ENCODE measurements at regions not wholly inside any gene's neighbourhood (a gene's known extent, or its start where the extent isn't known, plus 50 kb on each side); places are given as distances from the start of the nearest gene placed in this dataset.

DNA sequence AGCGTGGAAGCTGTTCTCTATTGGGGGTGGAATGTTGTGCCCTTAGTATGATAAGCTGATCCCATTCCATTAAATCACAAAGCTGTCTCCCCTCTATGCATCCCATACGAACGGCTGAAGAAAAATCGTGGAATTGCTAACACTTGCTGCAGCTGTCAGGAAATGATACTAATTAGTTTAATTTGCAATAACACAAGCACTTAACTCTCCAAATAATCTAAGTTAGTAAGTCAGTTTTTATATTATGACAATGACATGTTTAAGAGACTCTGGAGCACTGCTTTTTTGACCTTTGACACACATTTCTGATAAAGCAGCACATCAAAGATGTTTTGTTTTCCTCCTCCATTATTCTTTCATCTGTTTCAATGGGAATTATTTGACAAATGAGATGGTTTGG lies 123.7 kb upstream of the SATB2 start:
- Mint-ChIP-seq H3K4me1 (peaks cover 30 to 33% of the 10 kb centered on the region in 2 experiments), H3K36me3 (ENCODE audit: insufficient read depth in 1 of 3, low read depth in 3 of 3) (no peaks in the 10 kb centered on the region), H3K27ac (peak overlapping the region in 2 of 3 experiments; percentile 88 to 97; a peak in 3 of 7 replicates), H3K4me3 (peak overlapping the region; percentile 55 to 73; a peak in 3 of 5 replicates), H3K27me3 (ENCODE audit: low read depth) (no peaks in the 10 kb centered on the region), H3K9me3 (no peaks in the 10 kb centered on the region)
- Histone ChIP-seq H4K8ac (replicated peaks; ENCODE audit: insufficient read length, low read depth, low read length) (no peak overlapping the region), H3K4me2 (ENCODE audit: insufficient read depth, insufficient read length, low read length) (peak overlapping the region; percentile 44), H3K9ac (ENCODE audit: extremely low read depth, insufficient read length, low read length) (no peak overlapping the region), H3T11ph (ENCODE audit: low read length) (no peak overlapping the region), H3K79me2 (ENCODE audit: insufficient read depth, low read length) (no peaks in the 10 kb centered on the region), H2BK15ac (ENCODE audit: low read depth, low read length) (no peak overlapping the region), H3K23me2 (ENCODE audit: insufficient read length, low read depth, low read length, poor library complexity, severe bottlenecking) (peaks cover 3% of the 10 kb centered on the region), H2AK5ac (ENCODE audit: insufficient read length, low read length) (no peak overlapping the region), H4K20me1 (ENCODE audit: control insufficient read depth, insufficient read depth, insufficient read length) (no peaks in the 10 kb centered on the region), H3K4me1 (ENCODE audit: insufficient read depth, low read length) (peaks cover 9% of the 10 kb centered on the region), H4K91ac (ENCODE audit: insufficient read length, low read depth, low read length) (no peak overlapping the region), H3K23ac (ENCODE audit: insufficient read length, low read depth, low read length) (no peak overlapping the region), H2BK20ac (ENCODE audit: low read depth, low read length, poor library complexity, severe bottlenecking) (no peak overlapping the region), H3K14ac (ENCODE audit: insufficient read depth, low read length) (no peak overlapping the region), H2AFZ (ENCODE audit: low read length) (no peak overlapping the region), H4K5ac (ENCODE audit: insufficient read length, low read depth, low read length) (no peak overlapping the region), H3K27ac (ENCODE audit: insufficient read length, low read depth, low read length) (no peak overlapping the region), H3K56ac (ENCODE audit: insufficient read length, low read depth, low read length) (no peak overlapping the region), H3K9me3 (ENCODE audit: control insufficient read depth, low read depth, low read length) (no peaks in the 10 kb centered on the region), H3K18ac (ENCODE audit: insufficient read length, low read depth, low read length) (no peak overlapping the region), H2BK5ac (ENCODE audit: insufficient read length, low read length) (no peak overlapping the region), H3K4ac (ENCODE audit: low read depth, low read length) (no peak overlapping the region), H2BK120ac (ENCODE audit: low read depth, low read length, poor library complexity, severe bottlenecking) (no peak overlapping the region), H2BK12ac (ENCODE audit: insufficient read length, low read depth, low read length) (no peak overlapping the region), H3K79me1 (ENCODE audit: insufficient read depth, low read depth, low read length, poor library complexity, severe bottlenecking) (no peaks in the 10 kb centered on the region), H3K27me3 (ENCODE audit: insufficient read depth, low read length) (no peaks in the 10 kb centered on the region)
- DNase-seq = no peak
- no CpG with 5 or more reads among the region's 4 CpGs for WGBS (ENCODE audit: extremely low coverage, insufficient read length, low lambda C conversion rate)
- TF ChIP-seq, protein P1, sequence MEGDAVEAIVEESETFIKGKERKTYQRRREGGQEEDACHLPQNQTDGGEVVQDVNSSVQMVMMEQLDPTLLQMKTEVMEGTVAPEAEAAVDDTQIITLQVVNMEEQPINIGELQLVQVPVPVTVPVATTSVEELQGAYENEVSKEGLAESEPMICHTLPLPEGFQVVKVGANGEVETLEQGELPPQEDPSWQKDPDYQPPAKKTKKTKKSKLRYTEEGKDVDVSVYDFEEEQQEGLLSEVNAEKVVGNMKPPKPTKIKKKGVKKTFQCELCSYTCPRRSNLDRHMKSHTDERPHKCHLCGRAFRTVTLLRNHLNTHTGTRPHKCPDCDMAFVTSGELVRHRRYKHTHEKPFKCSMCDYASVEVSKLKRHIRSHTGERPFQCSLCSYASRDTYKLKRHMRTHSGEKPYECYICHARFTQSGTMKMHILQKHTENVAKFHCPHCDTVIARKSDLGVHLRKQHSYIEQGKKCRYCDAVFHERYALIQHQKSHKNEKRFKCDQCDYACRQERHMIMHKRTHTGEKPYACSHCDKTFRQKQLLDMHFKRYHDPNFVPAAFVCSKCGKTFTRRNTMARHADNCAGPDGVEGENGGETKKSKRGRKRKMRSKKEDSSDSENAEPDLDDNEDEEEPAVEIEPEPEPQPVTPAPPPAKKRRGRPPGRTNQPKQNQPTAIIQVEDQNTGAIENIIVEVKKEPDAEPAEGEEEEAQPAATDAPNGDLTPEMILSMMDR (conservative IDR thresholded peaks at IDR 0.05) = no peak

Data from H9 (cell line).